Pancreas (tissue), 10 donors: ENCODE measurements at regions not wholly inside any gene's neighbourhood (a gene's known extent, or its start where the extent isn't known, plus 50 kb on each side); places are given as distances from the start of the nearest gene placed in this dataset.

Experiments
- ATAC-seq, 4 donors: fragments of 200-7000 bp; cut with Tn5 transposase; one replicate each; pipeline versions ENCODE4 v1.8.0 to v1.9.1; 2020; ENCODE audit warnings: mild to moderate bottlenecking in 4 of 4, moderate library complexity in 4 of 4
- DNase-seq, 6 donors: peaks; one replicate each; pipeline ENCODE4 v3.0.0-alpha.2; 2020
- FAIRE-seq: peaks from 2 replicates; lab custom pipeline; 2012; peaks lifted over from hg19 to GRCh38; lab: Jason Lieb, UNC
- H3K27ac ChIP-seq, 4 donors: fragments of 200-600 bp; sonication (generic); 1 replicate in 3 of 4; 2 replicates in 1 of 4; pipeline versions ENCODE4 v1.5.0 to v1.8.0; 2020
- H3K27me3 ChIP-seq, 4 donors: fragments of 200-600 bp; one replicate each; pipeline ENCODE4 v1.8.0; 2021
- H3K36me3 ChIP-seq, 3 donors: fragments of 200-600 bp; sonication (generic) in 1 of 3; one replicate each; pipeline versions ENCODE4 v1.5.0 to v1.8.0; 2020 to 2021
- H3K4me1 ChIP-seq, 3 donors: fragments of 200-600 bp; one replicate each; pipeline ENCODE4 v1.8.0; 2021
- H3K4me3 ChIP-seq, 4 donors: fragments of 200-600 bp; sonication (generic) in 2 of 4; one replicate each; pipeline versions ENCODE4 v1.5.0 to v1.8.0; 2020 to 2021
- H3K9me3 ChIP-seq, 4 donors: fragments of 200-600 bp; one replicate each; pipeline ENCODE4 v1.8.0; 2021
- CTCF ChIP-seq, 4 donors: fragments of 200-600 bp; sonication (generic) in 3 of 4; IDR thresholded peaks; one replicate each; pipeline versions ENCODE4 v1.5.0 to v1.8.0; 2021; ENCODE audit warnings: antibody characterized with exemption in 4 of 4
- WGBS, 2 donors: extraction: QIAGEN DNeasy Blood & Tissue Kit; methylation state at CpG; one replicate each; pipeline ENCODE4 v1.1.7; 2013; 5-methylcytosine and 5-hydroxymethylcytosine counted together
- intact Hi-C, 3 donors: fragments of 100-400 bp; cut with DNase I; formaldehyde crosslinking; loops; one replicate each; pipeline versions ENCODE4 v1.11.1 to v1.14.2; 2022
- donor health status: healthy with polysubstance abuse.
- donor health status: DM: no; HTN: no; CAD: no; lungs with moderate emphysema.
- donor health status: DM: no; HTN: no; CAD: no.
- donor health status: control.
- donor health status: control.
- donor health status: Bipolar disorder and iron deficiency.
- donor health status: DM: yes; HTN: yes; CAD: no.
- donor health status: DM: no; HTN: no; CAD: no.
- donor health status: DM: no; HTN: no; CAD: no.
- donor health status: DM: yes; HTN: yes; CAD: no.

- H3K4me1 ChIP-seq = peaks cover 0 to 13% (median 0%) of the 10 kb centered on the region in 3 donors
- H3K9me3 ChIP-seq = no peaks in the 10 kb centered on the region
- no peak for FAIRE-seq
- no peak overlapping the region for H3K4me3 ChIP-seq
- TF ChIP-seq CTCF (IDR thresholded peaks at IDR 0.05) = no peak
- intact Hi-C loops = no loop called here
- 47 to 56% methylated on average over 3 of the region's 3 CpGs for WGBS, 2 donors
- H3K27ac ChIP-seq = peak overlapping the region in 2 of 4 donors; percentile 75 to 80
- H3K27me3 ChIP-seq = no peaks in the 10 kb centered on the region
- H3K36me3 ChIP-seq = no peaks in the 10 kb centered on the region
- ATAC-seq = peak in 1 of 4 donors; percentile 7
- no peak for DNase-seq
These were observed 75.0 kb upstream of the FAM9C start for GRCh38 chrX:13119386-13119785.

GRCh38 chrX:13115146-13115855 lies 70.9 kb upstream of the FAM9C start:
- H3K27ac ChIP-seq = no peak overlapping the region
- TF ChIP-seq CTCF (IDR thresholded peaks at IDR 0.05) = no peak
- H3K27me3 ChIP-seq = no peaks in the 10 kb centered on the region
- DNase-seq (no peak), FAIRE-seq (no peak), ATAC-seq (peak in 1 of 4 donors; percentile 8)
- H3K4me1 ChIP-seq = peaks cover 0 to 11% (median under 1%) of the 10 kb centered on the region in 3 donors
- H3K4me3 ChIP-seq = no peak overlapping the region
- no peaks in the 10 kb centered on the region for H3K9me3 ChIP-seq
- WGBS, 2 donors = 52 to 54% methylated on average over 3 of the region's 3 CpGs
- intact Hi-C loops = no loop called here
- no peaks in the 10 kb centered on the region for H3K36me3 ChIP-seq

- Histone ChIP-seq H3K36me3 (no peaks in the 10 kb centered on the region), H3K4me1 (peaks cover 0 to 13% (median 3%) of the 10 kb centered on the region in 3 donors), H3K9me3 (no peaks in the 10 kb centered on the region), H3K4me3 (no peak overlapping the region), H3K27me3 (no peaks in the 10 kb centered on the region), H3K27ac (no peak overlapping the region)
- ATAC-seq (no peak), FAIRE-seq (no peak), DNase-seq (no peak)
- no peak for TF ChIP-seq CTCF (IDR thresholded peaks at IDR 0.05)
- intact Hi-C loops = no loop called here
- WGBS, 2 donors = 79 to 93% methylated on average over 1 of the region's 1 CpG
These were observed 68.1 kb upstream of the FAM9C start for GRCh38 chrX:13112499-13112898.

- FAIRE-seq (peak; percentile 92), ATAC-seq (peak; percentile 82 to 94 (median 88)), DNase-seq (peak in 3 of 6 donors; percentile 29 to 47 (median 44))
- intact Hi-C loops = no loop called here
- Histone ChIP-seq H3K36me3 (no peaks in the 10 kb centered on the region), H3K27ac (peak overlapping the region in 3 of 4 donors; percentile 31 to 70 (median 49)), H3K4me1 (peaks cover 0 to 13% (median 3%) of the 10 kb centered on the region in 3 donors), H3K9me3 (no peaks in the 10 kb centered on the region), H3K27me3 (no peaks in the 10 kb centered on the region), H3K4me3 (no peak overlapping the region)
- WGBS, 2 donors = 37 to 51% methylated on average over 10 of the region's 10 CpGs
- TF ChIP-seq CTCF (IDR thresholded peaks at IDR 0.05) = no peak
These were observed 66.3 kb upstream of the FAM9C start for GRCh38 chrX:13110433-13111324.
